IMR-90 (cell line): ENCODE measurements at regions not wholly inside any gene's neighbourhood (a gene's known extent, or its start where the extent isn't known, plus 50 kb on each side); places are given as distances from the start of the nearest gene placed in this dataset.

ENCODE experiments used
- ATAC-seq: fragments of 200-7000 bp; cut with Tn5 transposase; 2 replicates; pipeline ENCODE4 v1.9.1; 2020; ENCODE audit warnings: low read depth, mild to moderate bottlenecking, moderate library complexity
- BruUV-seq: library from RNA; stranded (reverse); fragments of 400-500 nt; replicated peaks from 2 replicates; lab custom pipeline; 2021; lab: Mats Ljungman, UMichigan
- CTCF ChIA-PET: fragments of 300-600 bp; formaldehyde crosslinking; extraction: SDS; loops from one replicate; lab custom pipeline; 2021; ENCODE audit warnings: antibody characterized with exemption; lab: Yijun Ruan, JAX
- POLR2A ChIA-PET: fragments of 300-600 bp; sonication (Branson Sonifier 250); formaldehyde crosslinking; loops from one replicate; lab custom pipeline; 2022; ENCODE audit warnings: antibody characterized with exemption; ENCODE audit not compliant: unreplicated experiment; lab: Charles Lee
- DNase-seq: peaks from one replicate; pipeline ENCODE4 v3.0.0; 2013
- H2AFZ ChIP-seq: replicated peaks from 2 replicates; pipeline ENCODE3; 2013; ENCODE audit warnings: low read length, mild to moderate bottlenecking; ENCODE audit not compliant: poor library complexity
- H2AK5ac ChIP-seq: 2 replicates; pipeline ENCODE4 v1.6.1; 2013; ENCODE audit warnings: low read depth, low read length, inconsistent platforms
- H2AK9ac ChIP-seq: replicated peaks from 2 replicates; pipeline ENCODE3; 2013; ENCODE audit warnings: mild to moderate bottlenecking, low read depth, low read length, moderate library complexity; ENCODE audit not compliant: poor library complexity
- H2BK120ac ChIP-seq: 2 replicates; pipeline ENCODE4 v1.6.1; 2013; ENCODE audit warnings: low read depth, low read length, inconsistent platforms
- H2BK15ac ChIP-seq: 3 replicates; pipeline ENCODE4 v1.6.1; 2013; ENCODE audit warnings: low read depth, low read length, inconsistent platforms
- H2BK20ac ChIP-seq: 2 replicates; pipeline ENCODE4 v1.6.1; 2013; ENCODE audit warnings: low read depth, mild to moderate bottlenecking, inconsistent platforms, low read length, moderate library complexity
- H2BK5ac ChIP-seq: 2 replicates; pipeline ENCODE4 v1.6.1; 2013; ENCODE audit warnings: mild to moderate bottlenecking, low read depth, low read length, inconsistent platforms; ENCODE audit not compliant: poor library complexity, severe bottlenecking
- H3K14ac ChIP-seq: replicated peaks from 2 replicates; pipeline ENCODE4 v1.6.1; 2013; ENCODE audit warnings: low read depth, low read length, inconsistent platforms
- H3K18ac ChIP-seq: 2 replicates; pipeline ENCODE4 v1.6.1; 2013; ENCODE audit warnings: low read depth, low read length, control low read depth
- H3K23ac ChIP-seq: 2 replicates; pipeline ENCODE4 v1.6.1; 2013; ENCODE audit warnings: low read depth, low read length, inconsistent platforms
- H3K27ac ChIP-seq: 2 replicates; pipeline ENCODE4 v1.5.1; 2013; ENCODE audit warnings: mild to moderate bottlenecking, control low read depth, low read length; ENCODE audit not compliant: insufficient read depth
- H3K27me3 ChIP-seq: 2 replicates; pipeline ENCODE4 v1.6.1; 2013; ENCODE audit warnings: low read length; ENCODE audit not compliant: control insufficient read depth, insufficient read depth
- H3K36me3 ChIP-seq: 2 replicates; pipeline ENCODE4 v1.6.1; 2013; ENCODE audit warnings: low read length, mixed read lengths; ENCODE audit not compliant: control insufficient read depth, insufficient read depth
- H3K4ac ChIP-seq: 2 replicates; pipeline ENCODE4 v1.6.1; 2013; ENCODE audit warnings: low read depth, low read length, inconsistent platforms
- H3K4me1 ChIP-seq: 2 replicates; pipeline ENCODE4 v1.6.1; 2013; ENCODE audit warnings: low read length, mixed read lengths; ENCODE audit not compliant: control insufficient read depth, insufficient read depth
- H3K4me2 ChIP-seq: 2 replicates; pipeline ENCODE4 v1.6.1; 2013; ENCODE audit warnings: low read depth, mild to moderate bottlenecking, control low read depth, low read length, moderate library complexity
- H3K4me3 ChIP-seq: 2 replicates; pipeline ENCODE4 v1.5.1; 2013; ENCODE audit warnings: low read depth, mild to moderate bottlenecking, control low read depth, low read length, moderate library complexity; ENCODE audit not compliant: insufficient read depth
- H3K56ac ChIP-seq: 2 replicates; pipeline ENCODE4 v1.6.1; 2013; ENCODE audit warnings: low read length, inconsistent platforms; ENCODE audit not compliant: insufficient read depth; ENCODE audit errors: extremely low read depth
- H3K79me1 ChIP-seq, 2 experiments: 2 replicates each; pipeline ENCODE4 v1.6.1; 2013; ENCODE audit warnings: low read length in 2 of 2, inconsistent platforms in 1 of 2, low read depth in 1 of 2
- H3K9ac ChIP-seq: 2 replicates; pipeline ENCODE4 v1.6.1; 2013; ENCODE audit warnings: low read depth, low read length, control low read depth
- H3K9me1 ChIP-seq: 2 replicates; pipeline ENCODE4 v1.6.1; 2013; ENCODE audit warnings: low read length, inconsistent platforms; ENCODE audit not compliant: insufficient read depth
- H3K9me3 ChIP-seq: 2 replicates; pipeline ENCODE4 v1.6.1; 2013; ENCODE audit warnings: low read length; ENCODE audit not compliant: control insufficient read depth, insufficient read depth
- H4K20me1 ChIP-seq: 2 replicates; pipeline ENCODE4 v1.6.1; 2013; ENCODE audit warnings: low read length, inconsistent platforms; ENCODE audit not compliant: insufficient read depth
- H4K5ac ChIP-seq: 2 replicates; pipeline ENCODE4 v1.6.1; 2013; ENCODE audit warnings: mild to moderate bottlenecking, low read depth, low read length, control low read depth
- H4K8ac ChIP-seq, 2 experiments: 2 replicates each; pipeline ENCODE4 v1.6.1; 2013; ENCODE audit warnings: low read depth in 2 of 2, low read length in 2 of 2, control low read depth in 1 of 2, inconsistent platforms in 1 of 2
- H4K91ac ChIP-seq: 2 replicates; pipeline ENCODE4 v1.6.1; 2013; ENCODE audit warnings: low read depth, low read length, inconsistent platforms; ENCODE audit not compliant: insufficient read depth
- BHLHE40 ChIP-seq: fragments of 150-350 bp; IDR thresholded peaks from 2 replicates; pipeline ENCODE4 v1.6.1; 2016; ENCODE audit warnings: mild to moderate bottlenecking, low read depth, low read length
- FOS ChIP-seq: fragments of 150-350 bp; IDR thresholded peaks from 2 replicates; pipeline ENCODE4 v1.6.1; 2016; ENCODE audit warnings: low read depth, low read length
- MAFK ChIP-seq: IDR thresholded peaks from 2 replicates; pipeline ENCODE4 v1.6.1; 2012; ENCODE audit warnings: low read depth, low read length, improper control_type of control experiment
- MAZ ChIP-seq: IDR thresholded peaks from 2 replicates; pipeline ENCODE4 v1.6.1; 2012; ENCODE audit warnings: low read depth, mild to moderate bottlenecking, low read length, improper control_type of control experiment, moderate library complexity, borderline replicate concordance
- MXI1 ChIP-seq: IDR thresholded peaks from 2 replicates; pipeline ENCODE4 v1.6.1; 2012; ENCODE audit warnings: low read depth, mild to moderate bottlenecking, low read length, moderate library complexity, borderline replicate concordance
- NFE2L2 ChIP-seq: fragments of 150-350 bp; IDR thresholded peaks from 2 replicates; pipeline ENCODE4 v1.6.1; 2016; ENCODE audit warnings: low read depth, mild to moderate bottlenecking, low read length
- POLR2A ChIP-seq: IDR thresholded peaks from 2 replicates; pipeline ENCODE4 v1.6.1; 2012; ENCODE audit warnings: mild to moderate bottlenecking, low read depth, low read length
- RAD21 ChIP-seq: IDR thresholded peaks from 2 replicates; pipeline ENCODE4 v1.6.1; 2012; ENCODE audit warnings: low read length, improper control_type of control experiment
- SMC3 ChIP-seq: fragments of 150-350 bp; IDR thresholded peaks from 2 replicates; pipeline ENCODE4 v1.6.1; 2016; ENCODE audit warnings: low read depth, mild to moderate bottlenecking, antibody characterized with exemption, low read length, moderate library complexity
- WGBS, 2 experiments: methylation state at CpG; one replicate each; pipeline versions ENCODE4 v1.1.5 to v1.1.7; 2013; ENCODE audit warnings: missing lambda C conversion rate in 2 of 2; ENCODE audit not compliant: insufficient read length in 1 of 2; ENCODE audit errors: extremely low coverage in 2 of 2; 5-methylcytosine and 5-hydroxymethylcytosine counted together
- dilution Hi-C: fragments of 300-500 bp; cut with HindIII; formaldehyde crosslinking; loops from one replicate; pipeline ENCODE4 v1.14.3; 2018; ENCODE audit warnings: low sequenced_read_pairs; ENCODE audit not compliant: unreplicated experiment
- in situ Hi-C: fragments of 300-500 bp; cut with MboI; formaldehyde crosslinking; loops from 3 replicates; pipeline ENCODE4 v1.14.3; 2019; ENCODE audit warnings: low sequenced_read_pairs, inconsistent platforms, mixed read lengths
- intact Hi-C: fragments of 100-400 bp; cut with micrococcal nuclease; formaldehyde crosslinking; loops from 2 replicates; pipeline ENCODE4 v1.10.0; 2022
- TF ChIP-seq, protein P1 (sequence below): conservative IDR thresholded peaks from 2 replicates; pipeline ENCODE4 v1.5.1; 2012; ENCODE audit warnings: mild to moderate bottlenecking, low read depth, low read length, improper control_type of control experiment

DNA sequence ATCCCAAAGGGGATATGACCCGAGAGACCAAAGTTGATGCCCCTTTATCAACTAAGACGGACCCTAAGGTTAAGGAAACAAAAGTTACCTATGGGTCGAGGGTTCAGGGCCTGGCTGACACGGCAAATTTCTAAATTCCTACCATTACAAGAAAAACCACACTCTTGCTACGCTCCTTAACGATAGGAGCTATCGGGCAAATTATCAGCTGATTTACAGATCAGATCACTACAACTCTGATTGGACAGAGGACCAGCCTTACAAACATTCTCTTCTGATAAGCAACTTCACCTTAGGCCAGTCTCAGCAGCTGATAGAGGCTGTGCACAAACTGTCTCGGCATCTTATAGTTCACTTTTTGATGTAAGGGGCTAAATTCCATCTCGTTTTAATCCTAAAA is 117.9 kb downstream of the KCTD15 start:
- Histone ChIP-seq H3K27me3 (no peaks in the 10 kb centered on the region), H4K91ac (no peak overlapping the region), H3K27ac (no peak overlapping the region), H4K8ac (no peak overlapping the region), H3K36me3 (no peaks in the 10 kb centered on the region), H2BK20ac (no peak overlapping the region), H3K4me3 (no peak overlapping the region), H3K4me1 (no peaks in the 10 kb centered on the region), H3K4ac (no peak overlapping the region), H2BK15ac (no peak overlapping the region), H2AFZ (no peak overlapping the region), H3K79me1 (no peaks in the 10 kb centered on the region), H3K18ac (no peak overlapping the region), H2AK9ac (no peak overlapping the region), H3K9me3 (no peaks in the 10 kb centered on the region), H4K5ac (no peak overlapping the region), H4K20me1 (no peaks in the 10 kb centered on the region), H2BK120ac (no peak overlapping the region), H2AK5ac (no peak overlapping the region), H3K9ac (no peak overlapping the region), H3K9me1 (no peaks in the 10 kb centered on the region), H3K4me2 (no peak overlapping the region), H2BK5ac (no peak overlapping the region), H3K14ac (no peak overlapping the region), H3K56ac (no peak overlapping the region), H3K23ac (no peak overlapping the region)
- dilution Hi-C loops: no loop called here
- no TSS peak for BruUV-seq
- in situ Hi-C loops: no loop called here
- WGBS, 2 experiments: no CpG with 5 or more reads among the region's 9 CpGs
- POLR2A ChIA-PET: no interaction called here
- CTCF ChIA-PET: no interaction called here
- intact Hi-C loops: no loop called here
- ATAC-seq (no peak), DNase-seq (no peak)
- TF ChIP-seq MAFK: no peak
- no peak for TF ChIP-seq MAZ
- no peak for TF ChIP-seq SMC3
- no peak for TF ChIP-seq BHLHE40
- TF ChIP-seq NFE2L2: no peak
- TF ChIP-seq FOS: no peak
- TF ChIP-seq, protein P1, sequence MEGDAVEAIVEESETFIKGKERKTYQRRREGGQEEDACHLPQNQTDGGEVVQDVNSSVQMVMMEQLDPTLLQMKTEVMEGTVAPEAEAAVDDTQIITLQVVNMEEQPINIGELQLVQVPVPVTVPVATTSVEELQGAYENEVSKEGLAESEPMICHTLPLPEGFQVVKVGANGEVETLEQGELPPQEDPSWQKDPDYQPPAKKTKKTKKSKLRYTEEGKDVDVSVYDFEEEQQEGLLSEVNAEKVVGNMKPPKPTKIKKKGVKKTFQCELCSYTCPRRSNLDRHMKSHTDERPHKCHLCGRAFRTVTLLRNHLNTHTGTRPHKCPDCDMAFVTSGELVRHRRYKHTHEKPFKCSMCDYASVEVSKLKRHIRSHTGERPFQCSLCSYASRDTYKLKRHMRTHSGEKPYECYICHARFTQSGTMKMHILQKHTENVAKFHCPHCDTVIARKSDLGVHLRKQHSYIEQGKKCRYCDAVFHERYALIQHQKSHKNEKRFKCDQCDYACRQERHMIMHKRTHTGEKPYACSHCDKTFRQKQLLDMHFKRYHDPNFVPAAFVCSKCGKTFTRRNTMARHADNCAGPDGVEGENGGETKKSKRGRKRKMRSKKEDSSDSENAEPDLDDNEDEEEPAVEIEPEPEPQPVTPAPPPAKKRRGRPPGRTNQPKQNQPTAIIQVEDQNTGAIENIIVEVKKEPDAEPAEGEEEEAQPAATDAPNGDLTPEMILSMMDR: no peak
- no peak for TF ChIP-seq MXI1
- no peak for TF ChIP-seq POLR2A
- no peak for TF ChIP-seq RAD21
